AG04450 (cell line): ENCODE measurements at regions not wholly inside any gene's neighbourhood (a gene's known extent, or its start where the extent isn't known, plus 50 kb on each side); places are given as distances from the start of the nearest gene placed in this dataset.

ENCODE experiments used
- CTCF ChIA-PET: fragments of 300-600, 350-600 bp; formaldehyde crosslinking; extraction: SDS; loops from one replicate; lab custom pipeline; 2022; ENCODE audit warnings: antibody characterized with exemption, inconsistent platforms; lab: Charles Lee
- POLR2A ChIA-PET: fragments of 350-600 bp; formaldehyde crosslinking; extraction: SDS; loops from one replicate; lab custom pipeline; 2021; ENCODE audit warnings: antibody characterized with exemption, inconsistent platforms; lab: Yijun Ruan, JAX
- DNase-seq: peaks from one replicate; pipeline ENCODE4 v3.0.0-alpha.2; 2011; ENCODE audit warnings: low read depth, low spot score
- H3K27ac ChIP-seq: one replicate; pipeline ENCODE4 v1.5.1; 2012; ENCODE audit warnings: low read depth, low read length, control low read depth
- H3K27me3 ChIP-seq: one replicate; pipeline ENCODE4 v1.6.0; 2012; ENCODE audit warnings: low read length; ENCODE audit not compliant: control insufficient read depth, insufficient read depth
- H3K4me3 ChIP-seq: 2 replicates; pipeline ENCODE4 v1.5.1; 2011; ENCODE audit warnings: mild to moderate bottlenecking, low read depth, low read length, control low read depth
- H3K9me3 ChIP-seq: 2 replicates; pipeline ENCODE4 v1.5.1; 2012; ENCODE audit warnings: low read length; ENCODE audit not compliant: control insufficient read depth, insufficient read depth
- CTCF ChIP-seq: IDR thresholded peaks from 2 replicates; pipeline ENCODE4 v1.5.1; 2011; ENCODE audit warnings: low read depth, low read length, control low read depth, inconsistent platforms

- no peak overlapping the region for H3K4me3 ChIP-seq
- ChIA-PET CTCF (no interaction called here), POLR2A (no interaction called here)
- H3K9me3 ChIP-seq: no peaks in the 10 kb centered on the region
- no peak overlapping the region for H3K27ac ChIP-seq
- no peak for DNase-seq
- TF ChIP-seq CTCF: no peak
- no peaks in the 10 kb centered on the region for H3K27me3 ChIP-seq
Observed at GRCh38 chr14:76613616-76614015, 147.7 kb upstream of the VASH1 start.

GRCh38 chr14:76615331-76615730 is 145.9 kb upstream of the VASH1 start:
- CTCF ChIA-PET: no interaction called here

DNA sequence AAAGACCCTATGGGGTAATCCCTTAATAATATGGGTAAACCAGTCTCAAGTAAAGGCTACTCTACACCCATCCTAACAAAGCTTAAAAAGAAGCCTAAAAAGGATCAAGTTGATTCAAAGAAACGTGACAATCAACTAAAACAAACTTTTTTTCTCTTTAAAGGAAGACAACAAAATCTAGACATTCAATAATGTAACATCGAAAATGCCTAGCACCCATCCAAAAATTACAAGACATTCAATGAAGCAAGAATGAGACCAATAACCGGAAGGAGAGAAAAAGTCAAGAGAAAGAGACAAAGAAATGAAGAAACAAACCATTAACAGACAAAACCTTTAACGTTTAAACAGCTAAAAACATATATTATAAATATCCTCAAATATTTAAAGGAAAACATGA is 143.8 kb upstream of the VASH1 start:
- Histone ChIP-seq H3K9me3 (no peaks in the 10 kb centered on the region), H3K27me3 (no peaks in the 10 kb centered on the region), H3K4me3 (no peak overlapping the region), H3K27ac (no peak overlapping the region)
- DNase-seq: no peak
- CTCF ChIA-PET: no interaction called here
- POLR2A ChIA-PET: no interaction called here
- no peak for TF ChIP-seq CTCF

More at GRCh38 chr14:76615331-76615730, 145.9 kb upstream of the VASH1 start:
- H3K4me3 ChIP-seq: no peak overlapping the region
- H3K9me3 ChIP-seq: no peaks in the 10 kb centered on the region
- no peak for DNase-seq
- no peak overlapping the region for H3K27ac ChIP-seq
- POLR2A ChIA-PET: no interaction called here
- no peak for TF ChIP-seq CTCF
- no peaks in the 10 kb centered on the region for H3K27me3 ChIP-seq

GRCh38 chr14:76636602-76637001 is 124.7 kb upstream of the VASH1 start:
- ChIA-PET POLR2A (no interaction called here), CTCF (no interaction called here)
- TF ChIP-seq CTCF: no peak
- Histone ChIP-seq H3K4me3 (no peak overlapping the region), H3K27me3 (peaks cover 3% of the 10 kb centered on the region), H3K27ac (no peak overlapping the region), H3K9me3 (no peaks in the 10 kb centered on the region)
- no peak for DNase-seq

- ChIA-PET CTCF (no interaction called here), POLR2A (no interaction called here)
- Histone ChIP-seq H3K4me3 (no peak overlapping the region), H3K27me3 (peaks cover 1% of the 10 kb centered on the region), H3K9me3 (no peaks in the 10 kb centered on the region), H3K27ac (no peak overlapping the region)
- DNase-seq: no peak
- TF ChIP-seq CTCF: no peak
Observed at GRCh38 chr14:76638841-76639240, 122.4 kb upstream of the VASH1 start.
